ENCODE measurements at regions not wholly inside any gene's neighbourhood (a gene's known extent, or its start where the extent isn't known, plus 50 kb on each side); places are given as distances from the start of the nearest gene placed in this dataset.

DNA sequence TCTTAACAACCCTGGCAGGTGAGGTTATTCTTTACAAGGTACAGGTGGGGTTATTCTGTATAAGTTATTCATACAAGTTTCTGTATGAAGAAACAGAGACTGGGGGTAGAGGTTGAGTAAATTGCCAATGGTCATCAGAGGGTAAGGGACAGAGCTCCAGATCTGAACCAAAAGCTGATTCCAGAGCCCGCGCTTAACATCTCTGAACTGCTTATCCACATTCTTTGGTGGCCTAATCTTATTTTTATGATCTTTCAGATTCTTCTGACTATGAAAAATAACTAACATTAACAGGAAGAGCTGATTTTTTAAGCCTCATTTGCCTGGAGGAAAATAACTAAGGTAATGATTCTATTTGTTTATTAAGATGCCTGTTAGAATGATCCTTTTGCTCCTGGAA lies 63.9 kb upstream of the BARHL2 start:
- DNase-seq (ENCODE audit: low read depth) = no peak

DNA sequence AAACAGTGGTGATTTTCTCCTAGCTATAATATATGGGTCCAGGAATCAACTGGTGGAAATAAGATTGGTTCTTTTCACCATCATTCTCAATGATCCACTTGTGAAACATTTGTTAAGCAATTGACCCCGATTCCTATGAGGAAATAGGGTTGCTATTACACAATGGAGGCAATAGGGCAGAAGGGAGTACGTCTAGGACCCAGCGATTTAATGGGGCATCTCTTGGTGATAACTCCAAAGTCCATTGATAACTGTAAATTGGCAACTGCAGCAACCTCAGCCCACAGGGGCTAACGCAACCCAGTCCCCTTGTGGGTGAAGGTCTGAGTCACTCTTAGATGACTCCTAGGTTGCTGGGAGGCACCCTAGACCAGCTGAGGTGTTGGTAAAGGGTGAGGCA lies 62.5 kb upstream of the BARHL2 start:
- DNase-seq (ENCODE audit: low read depth) = no peak

DNA sequence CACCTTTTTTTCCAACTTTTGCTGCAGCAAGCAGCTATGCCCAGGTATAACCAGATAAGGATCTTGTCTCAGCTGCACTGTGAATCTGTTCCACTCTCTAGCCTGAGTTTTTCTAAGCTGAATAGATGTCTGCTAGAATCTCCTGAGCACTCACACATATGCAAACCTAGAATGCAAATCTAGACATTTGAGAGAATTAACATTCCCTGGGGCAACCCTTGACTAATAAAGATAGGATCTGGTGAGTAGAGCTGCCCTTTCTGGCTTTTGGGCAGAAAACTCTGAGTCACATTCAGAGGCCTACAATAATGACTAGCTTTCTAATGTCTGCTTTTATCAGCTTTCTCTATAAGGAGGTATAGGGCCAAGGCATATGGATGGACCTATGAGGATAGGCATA lies 61.4 kb upstream of the BARHL2 start:
- DNase-seq (ENCODE audit: low read depth) = no peak

DNA sequence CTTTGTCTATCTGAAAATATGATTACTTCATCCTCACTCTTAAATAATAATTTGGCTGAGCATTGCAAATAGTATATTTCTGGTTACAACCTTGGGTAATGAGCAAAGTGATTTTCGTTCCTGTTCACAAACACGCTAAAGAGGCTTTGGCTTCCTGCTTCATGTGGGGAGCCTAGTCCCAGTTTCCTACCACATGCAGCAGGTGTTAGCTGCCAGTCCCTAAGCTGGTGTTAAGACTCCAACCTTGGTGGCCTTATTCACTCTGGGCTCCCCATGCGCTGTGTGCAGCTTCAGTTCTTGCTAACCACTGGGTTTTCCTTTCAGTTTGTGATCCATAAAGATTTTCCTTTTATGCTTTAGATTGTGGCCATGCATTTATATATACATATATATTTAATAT lies 56.7 kb upstream of the BARHL2 start:
- no peak for DNase-seq (ENCODE audit: low read depth)

DNA sequence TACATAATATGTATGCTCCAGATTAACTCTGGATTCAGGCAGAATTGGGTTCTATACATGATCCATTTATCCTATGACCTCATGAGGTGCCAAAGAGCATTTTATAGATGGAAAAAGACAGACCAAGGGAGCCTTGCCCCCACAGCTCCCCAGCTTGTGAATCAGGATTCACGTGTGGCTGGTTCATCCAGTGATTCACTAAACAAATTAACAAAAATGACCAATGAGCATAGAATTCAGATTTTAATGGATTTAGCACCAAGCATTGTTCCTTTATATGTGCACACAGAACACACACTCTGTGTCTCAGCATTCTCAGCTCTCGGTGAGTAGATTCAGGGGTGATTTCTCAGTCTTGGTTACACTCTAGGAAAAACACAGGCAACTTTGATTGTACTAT lies 51.7 kb upstream of the BARHL2 start:
- DNase-seq (ENCODE audit: low read depth) = no peak

DNA sequence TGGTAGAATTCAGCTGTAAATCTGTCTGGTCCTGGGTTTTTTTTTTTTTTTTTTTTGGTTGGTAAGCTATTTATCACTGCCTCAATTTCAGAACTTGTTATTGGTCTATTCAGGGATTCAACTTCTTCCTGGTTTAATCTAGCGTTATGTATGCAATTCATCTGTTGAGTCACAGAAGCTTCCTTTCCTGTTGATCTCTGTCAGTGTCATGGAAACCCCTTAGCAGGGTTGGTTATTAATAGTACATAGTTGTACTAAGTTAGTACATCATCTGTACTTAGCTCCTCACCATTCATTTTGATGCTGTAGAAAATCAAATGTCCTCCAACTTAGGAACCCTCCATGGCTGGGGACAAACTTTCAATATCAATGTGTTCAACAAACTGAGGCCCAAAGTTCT lies 51.0 kb upstream of the BARHL2 start:
- DNase-seq (ENCODE audit: low read depth) = no peak
